AG04450 (cell line): ENCODE measurements at regions not wholly inside any gene's neighbourhood (a gene's known extent, or its start where the extent isn't known, plus 50 kb on each side); places are given as distances from the start of the nearest gene placed in this dataset.
"Not testable (repeated sequence)": the region's sequence is repeated elsewhere in the genome, so short reads cannot be mapped to it uniquely, and the experiment has no call there.

Source experiments
- CTCF ChIA-PET: fragments of 300-600, 350-600 bp; formaldehyde crosslinking; extraction: SDS; loops from one replicate; lab custom pipeline; 2022; ENCODE audit warnings: antibody characterized with exemption, inconsistent platforms; lab: Charles Lee
- POLR2A ChIA-PET: fragments of 350-600 bp; formaldehyde crosslinking; extraction: SDS; loops from one replicate; lab custom pipeline; 2021; ENCODE audit warnings: antibody characterized with exemption, inconsistent platforms; lab: Yijun Ruan, JAX
- DNase-seq: peaks from one replicate; pipeline ENCODE4 v3.0.0-alpha.2; 2011; ENCODE audit warnings: low read depth, low spot score
- H3K27ac ChIP-seq: one replicate; pipeline ENCODE4 v1.5.1; 2012; ENCODE audit warnings: low read depth, low read length, control low read depth
- H3K27me3 ChIP-seq: one replicate; pipeline ENCODE4 v1.6.0; 2012; ENCODE audit warnings: low read length; ENCODE audit not compliant: control insufficient read depth, insufficient read depth
- H3K4me3 ChIP-seq: 2 replicates; pipeline ENCODE4 v1.5.1; 2011; ENCODE audit warnings: mild to moderate bottlenecking, low read depth, low read length, control low read depth
- H3K9me3 ChIP-seq: 2 replicates; pipeline ENCODE4 v1.5.1; 2012; ENCODE audit warnings: low read length; ENCODE audit not compliant: control insufficient read depth, insufficient read depth
- TF ChIP-seq, protein P1 (sequence below): IDR thresholded peaks from 2 replicates; pipeline ENCODE4 v1.5.1; 2011; ENCODE audit warnings: low read depth, low read length, control low read depth, inconsistent platforms

DNA sequence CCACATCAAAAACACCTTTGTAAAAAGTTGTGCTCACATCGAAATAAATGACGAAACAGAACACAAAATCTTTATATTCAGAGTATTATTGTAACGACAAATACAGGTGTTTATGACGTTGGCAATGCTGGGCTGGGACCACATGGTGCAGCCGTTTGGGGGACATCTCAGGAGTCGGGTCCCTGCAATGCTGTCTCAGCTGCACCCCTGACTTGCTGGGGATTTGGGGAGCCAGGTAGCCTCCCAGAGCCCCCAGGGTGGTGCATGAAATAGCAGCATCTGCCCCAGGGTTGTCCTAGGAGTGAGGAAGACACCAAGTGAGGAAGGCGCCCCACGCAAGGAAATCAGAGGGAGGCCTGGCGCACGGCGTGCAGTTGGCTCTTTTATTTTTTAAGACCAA is 1526.8 kb downstream of the BRD1 start:
- H3K9me3 ChIP-seq = peaks cover 77% of the 10 kb centered on the region
- ChIA-PET CTCF (no interaction called here), POLR2A (no interaction called here)
- H3K4me3 ChIP-seq = no peak overlapping the region
- no peaks in the 10 kb centered on the region for H3K27me3 ChIP-seq
- TF ChIP-seq, protein P1, sequence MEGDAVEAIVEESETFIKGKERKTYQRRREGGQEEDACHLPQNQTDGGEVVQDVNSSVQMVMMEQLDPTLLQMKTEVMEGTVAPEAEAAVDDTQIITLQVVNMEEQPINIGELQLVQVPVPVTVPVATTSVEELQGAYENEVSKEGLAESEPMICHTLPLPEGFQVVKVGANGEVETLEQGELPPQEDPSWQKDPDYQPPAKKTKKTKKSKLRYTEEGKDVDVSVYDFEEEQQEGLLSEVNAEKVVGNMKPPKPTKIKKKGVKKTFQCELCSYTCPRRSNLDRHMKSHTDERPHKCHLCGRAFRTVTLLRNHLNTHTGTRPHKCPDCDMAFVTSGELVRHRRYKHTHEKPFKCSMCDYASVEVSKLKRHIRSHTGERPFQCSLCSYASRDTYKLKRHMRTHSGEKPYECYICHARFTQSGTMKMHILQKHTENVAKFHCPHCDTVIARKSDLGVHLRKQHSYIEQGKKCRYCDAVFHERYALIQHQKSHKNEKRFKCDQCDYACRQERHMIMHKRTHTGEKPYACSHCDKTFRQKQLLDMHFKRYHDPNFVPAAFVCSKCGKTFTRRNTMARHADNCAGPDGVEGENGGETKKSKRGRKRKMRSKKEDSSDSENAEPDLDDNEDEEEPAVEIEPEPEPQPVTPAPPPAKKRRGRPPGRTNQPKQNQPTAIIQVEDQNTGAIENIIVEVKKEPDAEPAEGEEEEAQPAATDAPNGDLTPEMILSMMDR = no peak
- no peak for DNase-seq
- H3K27ac ChIP-seq = no peak overlapping the region

DNA sequence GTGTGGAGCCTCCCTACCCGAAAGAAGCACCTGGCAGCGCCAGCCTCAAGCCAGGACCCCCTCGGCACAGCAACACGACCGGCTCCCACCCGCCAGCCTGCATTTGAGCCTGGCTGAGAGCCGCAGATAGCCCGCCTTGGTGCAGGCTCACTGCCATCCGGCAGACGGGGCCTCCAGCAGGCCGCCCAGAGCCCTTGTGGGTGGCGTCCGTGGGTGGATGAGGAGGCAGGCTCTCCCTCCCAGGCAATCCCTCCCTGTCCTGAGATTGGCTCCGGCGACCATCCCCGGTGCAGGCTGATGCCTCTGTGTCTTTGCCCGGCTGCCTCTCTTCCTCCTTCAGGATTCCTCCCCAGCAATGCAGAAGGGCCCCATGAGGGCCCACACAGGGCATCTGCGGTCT is 1527.9 kb downstream of the BRD1 start:
- Histone ChIP-seq H3K4me3 (no peak overlapping the region), H3K9me3 (peaks cover 68% of the 10 kb centered on the region), H3K27me3 (no peaks in the 10 kb centered on the region), H3K27ac (no peak overlapping the region)
- DNase-seq = no peak
- CTCF ChIA-PET = no interaction called here
- TF ChIP-seq, protein P1 = no peak
- POLR2A ChIA-PET = no interaction called here

DNA sequence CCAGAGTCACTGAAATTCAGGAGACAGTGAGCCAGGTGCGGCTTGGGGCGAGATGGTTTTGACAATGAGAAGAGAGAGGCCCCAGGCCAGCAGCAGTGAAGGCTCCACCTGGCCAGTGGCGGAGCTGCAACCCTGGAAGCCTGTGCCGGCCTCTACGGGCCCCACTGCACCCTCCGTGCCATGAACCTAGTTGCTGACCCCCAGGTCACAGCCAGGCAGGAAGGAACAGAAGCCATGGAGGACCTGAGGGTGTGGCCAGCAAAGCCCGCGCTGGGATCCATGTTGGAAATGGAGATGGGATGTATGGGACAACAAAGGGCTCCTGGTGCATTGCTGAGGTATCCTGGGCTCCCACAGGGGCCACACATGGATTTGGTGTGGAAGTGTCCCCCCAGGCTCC is 1528.5 kb downstream of the BRD1 start:
- Histone ChIP-seq H3K27ac (no peak overlapping the region), H3K4me3 (no peak overlapping the region), H3K9me3 (peaks cover 61% of the 10 kb centered on the region), H3K27me3 (no peaks in the 10 kb centered on the region)
- TF ChIP-seq, protein P1 = no peak
- ChIA-PET POLR2A (no interaction called here), CTCF (no interaction called here)
- no peak for DNase-seq

DNA sequence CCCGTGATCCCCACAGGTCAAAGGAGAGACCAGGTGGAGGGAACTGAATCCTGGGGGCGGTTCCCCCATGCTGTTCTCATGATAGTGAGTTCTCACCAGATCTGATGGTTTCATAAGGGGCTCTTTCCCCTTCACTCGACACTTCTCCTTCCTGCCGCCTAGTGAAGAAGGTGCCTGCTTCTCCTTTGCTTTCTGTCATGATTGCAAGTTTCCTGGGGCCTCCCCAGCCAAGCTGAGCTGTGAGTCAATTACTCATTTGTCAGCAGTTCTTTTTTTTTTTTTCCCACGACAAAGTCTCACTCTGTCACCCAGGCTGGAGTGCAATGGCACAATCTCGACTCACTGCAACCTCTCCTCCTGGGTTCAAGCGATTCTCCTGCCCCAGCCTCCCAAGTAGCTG is 1530.4 kb downstream of the BRD1 start:
- CTCF ChIA-PET = no interaction called here

DNA sequence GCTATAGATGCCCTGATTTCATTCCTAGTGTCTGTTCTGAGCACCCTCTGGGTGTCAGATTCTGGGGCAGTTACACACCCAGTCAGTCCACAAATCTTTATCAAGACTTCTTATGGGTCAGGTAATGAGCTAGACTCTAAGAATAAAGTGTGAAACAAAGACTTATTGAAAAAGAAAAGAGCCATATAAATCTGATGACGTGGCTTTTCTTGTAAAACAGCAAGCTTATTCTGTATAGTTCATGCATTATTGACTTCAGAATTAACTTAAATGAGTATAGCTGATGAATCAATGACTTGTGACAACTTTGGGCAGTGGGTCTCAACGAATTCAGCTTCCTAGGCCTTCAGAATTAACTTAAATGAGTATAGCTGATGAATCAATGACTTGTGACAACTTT is 1527.5 kb downstream of the TBC1D22A start:
- POLR2A ChIA-PET, DNase-seq, H3K4me3 ChIP-seq, CTCF ChIA-PET, H3K27me3 ChIP-seq, H3K27ac ChIP-seq: not testable (repeated sequence)
- peaks cover 27% of the 10 kb centered on the region; the same call in 1 of the 2 replicates for H3K9me3 ChIP-seq

More for the DNA sequence above, 1530.4 kb downstream of the BRD1 start:
- H3K27ac ChIP-seq = no peak overlapping the region
- H3K9me3 ChIP-seq = peaks cover 49% of the 10 kb centered on the region
- no peaks in the 10 kb centered on the region for H3K27me3 ChIP-seq
- no peak for DNase-seq
- TF ChIP-seq, protein P1 = no peak
- no peak overlapping the region for H3K4me3 ChIP-seq
- POLR2A ChIA-PET = interaction anchor here (0.6 kb wide), 2 partner anchors 27 to 195 kb away, joined by 3 to 7 read pairs; no protein-coding TSS in a partner anchor
